Mesenchymal stem cell (in vitro differentiated cells and primary cell): ENCODE measurements at regions not wholly inside any gene's neighbourhood (a gene's known extent, or its start where the extent isn't known, plus 50 kb on each side); places are given as distances from the start of the nearest gene placed in this dataset.
"Not testable (repeated sequence)": the region's sequence is repeated elsewhere in the genome, so short reads cannot be mapped to it uniquely, and the experiment has no call there.

Experiments used
- DNase-seq: peaks from one replicate; pipeline ENCODE4 v3.0.0-alpha.2; 2013
- H2AFZ ChIP-seq: one replicate; pipeline ENCODE4 v1.6.1; 2013; ENCODE audit warnings: low read depth, mild to moderate bottlenecking, control low read depth, inconsistent platforms, low read length, moderate library complexity
- H2AK5ac ChIP-seq: 2 replicates; pipeline ENCODE4 v1.6.1; 2013; ENCODE audit warnings: low read length, moderate library complexity, mild to moderate bottlenecking, inconsistent platforms; ENCODE audit not compliant: severe bottlenecking
- H2BK120ac ChIP-seq: one replicate; pipeline ENCODE4 v1.6.1; 2013; ENCODE audit warnings: low read depth, mild to moderate bottlenecking, inconsistent platforms, low read length, moderate library complexity
- H2BK12ac ChIP-seq, 2 experiments: one replicate each; pipeline ENCODE4 v1.6.1; 2013; ENCODE audit warnings: inconsistent platforms in 2 of 2, low read length in 2 of 2, mild to moderate bottlenecking in 2 of 2, moderate library complexity in 2 of 2, control low read depth in 1 of 2
- H2BK15ac ChIP-seq: one replicate; pipeline ENCODE4 v1.6.1; 2013; ENCODE audit warnings: mild to moderate bottlenecking, low read depth, inconsistent platforms; ENCODE audit not compliant: poor library complexity, severe bottlenecking
- H2BK5ac ChIP-seq: 2 replicates; pipeline ENCODE4 v1.6.1; 2013; ENCODE audit warnings: low read depth, mild to moderate bottlenecking, low read length, control low read depth, inconsistent platforms; ENCODE audit not compliant: poor library complexity, severe bottlenecking
- H3K14ac ChIP-seq, 2 experiments: one replicate each; pipeline ENCODE4 v1.6.1; 2013; ENCODE audit warnings: inconsistent platforms in 2 of 2, low read length in 2 of 2, control low read depth in 1 of 2, mild to moderate bottlenecking in 1 of 2, moderate library complexity in 1 of 2
- H3K18ac ChIP-seq, 2 experiments: one replicate each; pipeline ENCODE4 v1.6.1; 2013; ENCODE audit warnings: inconsistent platforms in 2 of 2, low read length in 2 of 2, control low read depth in 1 of 2, low read depth in 1 of 2, mild to moderate bottlenecking in 1 of 2
- H3K23ac ChIP-seq, 2 experiments: one replicate each; pipeline ENCODE4 v1.6.1; 2013; ENCODE audit warnings: inconsistent platforms in 2 of 2, low read length in 2 of 2, mild to moderate bottlenecking in 2 of 2, moderate library complexity in 2 of 2, control low read depth in 1 of 2
- H3K27ac ChIP-seq: 2 replicates; pipeline ENCODE4 v1.5.1; 2013; ENCODE audit warnings: mild to moderate bottlenecking, moderate library complexity, low read length, control low read depth, inconsistent platforms; ENCODE audit not compliant: poor library complexity, severe bottlenecking
- H3K27me3 ChIP-seq, 2 experiments: 2 replicates each; pipeline versions ENCODE4 v1.6.1 to v1.7.0; 2013; ENCODE audit warnings: low read length in 2 of 2, mild to moderate bottlenecking in 2 of 2, moderate library complexity in 2 of 2, control low read depth in 1 of 2, inconsistent platforms in 1 of 2; ENCODE audit not compliant: control insufficient read depth in 1 of 2, insufficient read depth in 1 of 2
- H3K36me3 ChIP-seq, 2 experiments: 2 replicates each; pipeline versions ENCODE4 v1.6.1 to v1.7.0; 2013; ENCODE audit warnings: low read length in 2 of 2, control low read depth in 1 of 2, inconsistent platforms in 1 of 2, low read depth in 1 of 2, mild to moderate bottlenecking in 1 of 2; ENCODE audit not compliant: insufficient read depth in 2 of 2, control insufficient read depth in 1 of 2
- H3K4ac ChIP-seq, 2 experiments: one replicate each; pipeline ENCODE4 v1.6.1; 2013; ENCODE audit warnings: inconsistent platforms in 2 of 2, low read length in 2 of 2, mild to moderate bottlenecking in 2 of 2, moderate library complexity in 2 of 2, control low read depth in 1 of 2, low read depth in 1 of 2
- H3K4me1 ChIP-seq: 2 replicates; pipeline ENCODE4 v1.6.1; 2013; ENCODE audit warnings: low read depth, low read length, control low read depth; ENCODE audit not compliant: control insufficient read depth, insufficient read depth
- H3K4me2 ChIP-seq: 2 replicates; pipeline ENCODE4 v1.6.1; 2013; ENCODE audit warnings: low read length, mild to moderate bottlenecking, inconsistent platforms; ENCODE audit not compliant: poor library complexity, severe bottlenecking
- H3K4me3 ChIP-seq, 2 experiments: 2 replicates each; pipeline versions ENCODE4 v1.5.1 to v1.7.0; 2013; ENCODE audit warnings: low read length in 2 of 2, mild to moderate bottlenecking in 2 of 2, control low read depth in 1 of 2, low read depth in 1 of 2; ENCODE audit not compliant: insufficient read depth in 1 of 2
- H3K79me1 ChIP-seq: replicated peaks from 2 replicates; pipeline ENCODE4 v1.6.1; 2013; ENCODE audit warnings: mild to moderate bottlenecking, control low read depth, low read length, inconsistent platforms; ENCODE audit not compliant: poor library complexity, severe bottlenecking
- H3K9ac ChIP-seq: 2 replicates; pipeline ENCODE4 v1.7.0; 2013; ENCODE audit warnings: mild to moderate bottlenecking, low read length, moderate library complexity
- H3K9me3 ChIP-seq: 2 replicates; pipeline ENCODE4 v1.7.0; 2013; ENCODE audit warnings: mild to moderate bottlenecking, low read length; ENCODE audit not compliant: control insufficient read depth
- H4K8ac ChIP-seq: one replicate; pipeline ENCODE4 v1.6.1; 2013; ENCODE audit warnings: inconsistent platforms, mild to moderate bottlenecking, low read length, moderate library complexity
- H4K91ac ChIP-seq: one replicate; pipeline ENCODE4 v1.6.1; 2013; ENCODE audit warnings: mild to moderate bottlenecking, low read length, inconsistent platforms
- WGBS: methylation state at CpG from one replicate; pipeline ENCODE4 v1.1.7; 2013; ENCODE audit warnings: mixed read lengths; 5-methylcytosine and 5-hydroxymethylcytosine counted together

DNA sequence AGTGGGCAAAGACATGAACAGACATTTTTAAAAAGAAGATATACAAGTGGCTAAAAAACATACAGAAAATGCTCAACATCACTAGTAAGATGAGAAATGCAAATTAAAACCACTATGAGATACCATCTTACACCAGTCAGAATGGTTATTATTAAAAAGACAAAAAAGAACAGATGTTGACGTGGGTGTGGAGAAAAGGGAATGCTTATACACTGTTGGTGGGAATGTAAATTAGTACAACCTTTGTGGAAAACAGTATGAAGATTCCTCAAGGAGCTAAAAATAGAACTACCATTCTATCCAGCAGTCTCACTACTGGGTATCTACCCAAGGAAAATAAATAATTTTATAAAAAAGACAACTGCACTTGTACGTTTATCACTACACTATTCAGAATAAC, 73.9 kb downstream of the EBNA1BP2 start:
- no peak overlapping the region for H4K8ac ChIP-seq
- DNase-seq = no peak
- H2BK5ac ChIP-seq = no peak overlapping the region
- H4K91ac ChIP-seq = no peak overlapping the region
- no peak overlapping the region for H2AK5ac ChIP-seq
- no peak overlapping the region for H2BK15ac ChIP-seq
- H2BK120ac ChIP-seq = no peak overlapping the region
- no peak overlapping the region for H3K4ac ChIP-seq
- H3K23ac ChIP-seq = no peak overlapping the region
- no peak overlapping the region for H3K9ac ChIP-seq
- H3K27ac ChIP-seq = no peak overlapping the region
- no peaks in the 10 kb centered on the region for H3K9me3 ChIP-seq
- peaks cover 0 to 2% of the 10 kb centered on the region in 2 experiments for H3K27me3 ChIP-seq
- no peak overlapping the region for H3K18ac ChIP-seq
- H3K4me3 ChIP-seq = no peak overlapping the region
- no peaks in the 10 kb centered on the region for H3K79me1 ChIP-seq
- 71% methylated on average over 1 of the region's 2 CpGs for WGBS
- H3K36me3 ChIP-seq = no peaks in the 10 kb centered on the region
- H2BK12ac ChIP-seq = no peak overlapping the region
- H3K14ac ChIP-seq = no peak overlapping the region
- peaks cover 5% of the 10 kb centered on the region for H3K4me1 ChIP-seq
- H3K4me2 ChIP-seq = no peak overlapping the region
- no peak overlapping the region for H2AFZ ChIP-seq

DNA sequence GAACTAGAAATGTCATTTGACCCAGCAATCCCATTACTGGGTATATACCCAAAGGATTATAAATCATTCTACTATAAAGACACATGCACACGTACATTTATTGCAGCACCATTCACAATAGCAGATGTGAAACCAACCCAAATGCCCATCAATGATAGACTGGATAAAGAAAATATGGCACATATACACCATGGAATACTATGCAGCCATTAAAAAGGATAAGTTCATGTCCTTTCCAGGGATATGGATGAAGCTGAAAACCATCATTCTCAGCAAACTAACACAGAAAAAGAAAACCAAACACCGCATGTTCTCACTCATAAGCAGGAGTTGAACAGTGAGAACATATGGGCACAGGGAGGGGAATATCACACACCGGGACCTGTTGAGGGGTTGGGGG, 75.6 kb downstream of the EBNA1BP2 start:
- H3K9me3 ChIP-seq, H3K18ac ChIP-seq, H3K23ac ChIP-seq, H3K9ac ChIP-seq, H2AK5ac ChIP-seq, H4K8ac ChIP-seq, H3K36me3 ChIP-seq, H2AFZ ChIP-seq, H3K14ac ChIP-seq, H2BK120ac ChIP-seq, H3K79me1 ChIP-seq, H2BK5ac ChIP-seq, H4K91ac ChIP-seq, H3K27ac ChIP-seq, H3K27me3 ChIP-seq, H3K4me3 ChIP-seq, H3K4me1 ChIP-seq, H3K4ac ChIP-seq, H2BK15ac ChIP-seq, DNase-seq, H3K4me2 ChIP-seq, H2BK12ac ChIP-seq: not testable (repeated sequence)
- WGBS = 85% methylated on average over 3 of the region's 3 CpGs

DNA sequence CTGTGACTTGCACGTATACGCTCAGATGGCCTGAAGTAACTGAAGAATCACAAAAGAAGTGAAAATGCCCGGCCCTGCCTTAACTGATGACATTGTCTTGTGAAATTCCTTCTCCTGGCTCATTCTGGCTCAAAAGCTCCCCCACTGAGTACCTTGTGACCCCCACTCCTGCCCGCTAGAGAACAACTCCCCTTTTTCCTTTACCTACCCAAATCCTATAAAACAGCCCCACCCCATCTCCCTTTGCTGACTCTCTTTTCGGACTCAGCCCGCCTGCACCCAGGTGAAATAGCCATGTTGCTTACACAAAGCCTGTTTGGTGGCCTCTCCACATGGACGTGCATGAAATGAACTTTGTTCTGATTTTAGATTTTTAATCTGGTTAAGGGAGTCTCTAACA, 81.3 kb downstream of the EBNA1BP2 start:
- H3K79me1 ChIP-seq, H3K23ac ChIP-seq, H2BK12ac ChIP-seq, H3K36me3 ChIP-seq, H3K4me1 ChIP-seq, H3K4me2 ChIP-seq, H3K4ac ChIP-seq, H4K8ac ChIP-seq, H4K91ac ChIP-seq, H3K27ac ChIP-seq, H2BK5ac ChIP-seq, DNase-seq, H3K18ac ChIP-seq, H2BK15ac ChIP-seq, H3K4me3 ChIP-seq, H2AFZ ChIP-seq, H2BK120ac ChIP-seq, H3K14ac ChIP-seq, H3K27me3 ChIP-seq, H3K9me3 ChIP-seq, H3K9ac ChIP-seq, H2AK5ac ChIP-seq: not testable (repeated sequence)
- WGBS = 65% methylated on average over 7 of the region's 7 CpGs

DNA sequence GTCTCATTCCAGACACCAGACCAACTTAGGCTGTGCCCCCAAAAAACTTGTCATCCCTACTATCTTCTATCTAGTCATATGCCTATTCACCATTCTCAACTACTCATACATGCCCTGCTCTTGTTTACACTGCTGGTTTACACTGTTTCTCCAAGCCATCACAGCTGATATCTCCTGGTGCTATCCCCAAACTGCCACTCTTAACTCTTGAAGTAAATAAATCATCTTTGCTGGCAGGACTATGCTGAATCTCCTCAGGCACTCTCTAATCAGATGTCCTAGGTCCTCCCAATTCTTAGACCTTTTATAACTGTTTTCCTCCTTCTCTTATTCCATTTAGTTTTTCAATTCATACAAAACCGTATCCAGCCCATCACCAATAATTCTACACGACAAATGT, 81.9 kb downstream of the EBNA1BP2 start:
- H3K27ac ChIP-seq, H2BK12ac ChIP-seq, H4K91ac ChIP-seq, H3K14ac ChIP-seq, H3K4me1 ChIP-seq, H3K4ac ChIP-seq, H3K36me3 ChIP-seq, H2AK5ac ChIP-seq, H2BK5ac ChIP-seq, H2AFZ ChIP-seq, H4K8ac ChIP-seq, H3K27me3 ChIP-seq, H3K18ac ChIP-seq, H3K9ac ChIP-seq, H2BK120ac ChIP-seq, H2BK15ac ChIP-seq, H3K4me2 ChIP-seq, H3K9me3 ChIP-seq, H3K23ac ChIP-seq, H3K79me1 ChIP-seq, DNase-seq, H3K4me3 ChIP-seq: not testable (repeated sequence)
- 83% methylated on average over 2 of the region's 2 CpGs for WGBS
